ENCODE measurements at regions not wholly inside any gene's neighbourhood (a gene's known extent, or its start where the extent isn't known, plus 50 kb on each side); places are given as distances from the start of the nearest gene placed in this dataset.

- TF ChIP-seq EZH2phosphoT487 (IDR thresholded peaks at IDR 0.05; ENCODE audit: insufficient read depth, low read depth) (no peak), EZH2 (IDR thresholded peaks at IDR 0.05; ENCODE audit: insufficient read depth, poor library complexity, severe bottlenecking) (no peak)
Observed at GRCh38 chr16:85248857-85249256, 136.6 kb upstream of the CIBAR2 start.
